ENCODE measurements at regions not wholly inside any gene's neighbourhood (a gene's known extent, or its start where the extent isn't known, plus 50 kb on each side); places are given as distances from the start of the nearest gene placed in this dataset.

- Mint-ChIP-seq H3K4me3 (no peak overlapping the region), H3K27ac (no peak overlapping the region), H3K27me3 (peaks cover 9% of the 10 kb centered on the region), H3K4me1 (no peaks in the 10 kb centered on the region), H3K36me3 (no peaks in the 10 kb centered on the region), H3K9me3 (no peaks in the 10 kb centered on the region)
- no peak for ATAC-seq
Measured at GRCh38 chr4:124318292-124318691, 394.2 kb downstream of the ANKRD50 start.

- Mint-ChIP-seq H3K9me3 (no peaks in the 10 kb centered on the region), H3K27me3 (peaks cover 9% of the 10 kb centered on the region)
Measured at GRCh38 chr4:124321364-124321763, 391.2 kb downstream of the ANKRD50 start.

GRCh38 chr4:124322234-124323065 lies 390.1 kb downstream of the ANKRD50 start:
- Mint-ChIP-seq H3K36me3 (no peaks in the 10 kb centered on the region), H3K4me1 (no peaks in the 10 kb centered on the region), H3K9me3 (no peaks in the 10 kb centered on the region), H3K27me3 (peaks cover 9% of the 10 kb centered on the region), H3K4me3 (no peak overlapping the region), H3K27ac (no peak overlapping the region)
- ATAC-seq: no peak

More at GRCh38 chr4:124321364-124321763, 391.2 kb downstream of the ANKRD50 start:
- Mint-ChIP-seq H3K36me3 (no peaks in the 10 kb centered on the region), H3K4me3 (no peak overlapping the region), H3K4me1 (no peaks in the 10 kb centered on the region), H3K27ac (no peak overlapping the region)
- no peak for ATAC-seq

DNA sequence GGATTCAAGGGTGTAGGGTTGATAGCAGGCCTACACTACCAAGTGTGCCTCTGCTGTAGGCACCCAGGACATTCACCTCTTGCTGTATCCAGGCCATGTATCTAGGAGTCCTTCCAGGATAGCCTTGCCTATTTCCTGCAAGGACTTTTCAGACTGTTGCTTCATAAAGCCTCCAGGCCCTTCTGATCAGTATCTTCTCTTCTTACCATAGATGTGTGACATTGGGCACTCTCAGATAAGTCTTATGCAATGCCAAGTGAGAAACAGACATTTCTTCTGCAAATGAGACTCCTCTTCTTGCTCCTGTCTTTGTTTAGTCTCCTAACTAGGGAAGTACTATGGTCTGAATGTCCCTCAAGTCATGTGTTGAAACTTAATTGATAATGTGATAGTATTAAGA lies 386.8 kb downstream of the ANKRD50 start:
- Mint-ChIP-seq H3K36me3 (no peaks in the 10 kb centered on the region), H3K27me3 (peaks cover 19% of the 10 kb centered on the region), H3K4me1 (no peaks in the 10 kb centered on the region), H3K9me3 (no peaks in the 10 kb centered on the region), H3K27ac (no peak overlapping the region), H3K4me3 (no peak overlapping the region)
- no peak for ATAC-seq

DNA sequence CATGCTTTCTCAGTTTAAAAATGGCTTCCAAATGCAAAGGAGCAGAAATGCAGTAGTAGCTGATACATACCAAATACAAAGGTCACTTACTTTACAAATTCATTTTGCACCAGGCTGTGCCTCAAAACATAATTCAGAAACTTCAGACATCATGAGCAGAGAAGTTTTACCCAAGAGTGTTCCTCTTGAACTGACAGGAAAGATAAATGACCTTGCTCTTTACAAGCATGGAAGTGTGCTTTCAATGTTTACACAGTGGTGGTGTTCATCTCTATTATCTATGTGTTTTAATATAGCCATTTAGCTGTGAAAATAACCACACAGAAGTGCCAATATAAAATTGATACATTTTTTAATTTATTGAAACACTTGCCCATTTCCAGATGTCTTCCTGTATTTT lies 383.4 kb downstream of the ANKRD50 start:
- ATAC-seq: no peak
- Mint-ChIP-seq H3K4me3 (no peak overlapping the region), H3K36me3 (no peaks in the 10 kb centered on the region), H3K9me3 (no peaks in the 10 kb centered on the region), H3K27me3 (peaks cover 10% of the 10 kb centered on the region), H3K4me1 (no peaks in the 10 kb centered on the region), H3K27ac (no peak overlapping the region)

- ATAC-seq: no peak
- H3K4me3 Mint-ChIP-seq: no peak overlapping the region
- no peaks in the 10 kb centered on the region for H3K4me1 Mint-ChIP-seq
- H3K27ac Mint-ChIP-seq: no peak overlapping the region
- H3K9me3 Mint-ChIP-seq: no peaks in the 10 kb centered on the region
- peaks cover 10% of the 10 kb centered on the region for H3K27me3 Mint-ChIP-seq
- H3K36me3 Mint-ChIP-seq: no peaks in the 10 kb centered on the region
Measured at GRCh38 chr4:124330045-124330444, 382.5 kb downstream of the ANKRD50 start.

- Mint-ChIP-seq H3K27me3 (peaks cover 10% of the 10 kb centered on the region), H3K4me3 (no peak overlapping the region), H3K36me3 (no peaks in the 10 kb centered on the region), H3K4me1 (no peaks in the 10 kb centered on the region), H3K9me3 (no peaks in the 10 kb centered on the region), H3K27ac (no peak overlapping the region)
- no peak for ATAC-seq
Measured at GRCh38 chr4:124331781-124332180, 380.8 kb downstream of the ANKRD50 start.

DNA sequence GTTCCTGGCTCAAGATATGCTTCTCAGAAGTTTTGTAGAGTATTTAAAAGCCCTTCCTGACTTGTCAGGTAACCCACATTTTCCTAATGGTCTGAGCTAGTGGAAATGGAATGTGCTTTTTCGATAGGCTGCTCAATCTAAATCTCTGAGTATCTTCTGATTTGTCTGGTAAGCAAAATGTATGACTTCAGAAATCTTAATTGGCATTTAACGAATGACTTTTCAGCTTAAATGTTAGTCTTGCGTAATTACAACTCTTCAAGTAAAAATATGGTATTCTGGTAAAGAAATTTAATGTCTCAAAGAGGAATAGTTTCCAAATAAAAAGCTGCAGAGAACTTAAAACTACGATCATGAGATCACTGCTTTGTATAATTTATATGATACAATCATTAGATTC lies 379.1 kb downstream of the ANKRD50 start:
- Mint-ChIP-seq H3K4me1 (no peaks in the 10 kb centered on the region), H3K27ac (no peak overlapping the region), H3K27me3 (peaks cover 3% of the 10 kb centered on the region), H3K4me3 (no peak overlapping the region), H3K36me3 (no peaks in the 10 kb centered on the region), H3K9me3 (no peaks in the 10 kb centered on the region)
- no peak for ATAC-seq

- Mint-ChIP-seq H3K27ac (no peak overlapping the region), H3K9me3 (no peaks in the 10 kb centered on the region), H3K4me1 (no peaks in the 10 kb centered on the region), H3K27me3 (no peaks in the 10 kb centered on the region), H3K36me3 (no peaks in the 10 kb centered on the region), H3K4me3 (no peak overlapping the region)
- ATAC-seq: no peak
Measured at GRCh38 chr4:124334119-124334518, 378.4 kb downstream of the ANKRD50 start.

DNA sequence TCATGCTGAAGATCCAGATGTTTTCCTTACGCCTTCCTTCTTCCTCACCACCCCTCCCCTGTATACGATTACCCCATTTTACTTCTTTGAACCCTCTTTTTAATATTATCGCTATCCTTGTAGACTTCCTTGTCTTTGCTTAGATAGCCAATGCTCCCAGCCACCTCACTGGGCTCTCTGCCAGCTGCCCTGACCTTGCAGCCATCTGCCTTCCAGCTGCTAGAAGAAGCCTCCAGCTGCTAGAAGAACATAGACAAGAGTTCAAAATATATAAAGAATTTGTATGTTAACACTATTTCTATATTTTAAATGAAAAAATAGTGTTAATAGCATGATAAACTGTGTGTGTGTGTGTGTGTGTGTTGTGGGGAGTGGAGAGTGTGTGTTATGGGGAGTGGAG lies 374.7 kb downstream of the ANKRD50 start:
- Mint-ChIP-seq H3K9me3 (no peaks in the 10 kb centered on the region), H3K36me3 (no peaks in the 10 kb centered on the region), H3K4me1 (no peaks in the 10 kb centered on the region), H3K27ac (no peak overlapping the region), H3K4me3 (no peak overlapping the region), H3K27me3 (no peaks in the 10 kb centered on the region)
- no peak for ATAC-seq

GRCh38 chr4:124343661-124344171 lies 368.8 kb downstream of the ANKRD50 start:
- Mint-ChIP-seq H3K4me3 (no peak overlapping the region), H3K9me3 (no peaks in the 10 kb centered on the region), H3K4me1 (no peaks in the 10 kb centered on the region), H3K27ac (no peak overlapping the region), H3K27me3 (no peaks in the 10 kb centered on the region), H3K36me3 (no peaks in the 10 kb centered on the region)
- no peak for ATAC-seq

- H3K36me3 Mint-ChIP-seq: no peaks in the 10 kb centered on the region
- peaks cover 10% of the 10 kb centered on the region for H3K9me3 Mint-ChIP-seq
- no peak overlapping the region for H3K4me3 Mint-ChIP-seq
- ATAC-seq: no peak
- no peak overlapping the region for H3K27ac Mint-ChIP-seq
- H3K27me3 Mint-ChIP-seq: no peaks in the 10 kb centered on the region
- H3K4me1 Mint-ChIP-seq: no peaks in the 10 kb centered on the region
Measured at GRCh38 chr4:124372916-124373315, 339.6 kb downstream of the ANKRD50 start.

DNA sequence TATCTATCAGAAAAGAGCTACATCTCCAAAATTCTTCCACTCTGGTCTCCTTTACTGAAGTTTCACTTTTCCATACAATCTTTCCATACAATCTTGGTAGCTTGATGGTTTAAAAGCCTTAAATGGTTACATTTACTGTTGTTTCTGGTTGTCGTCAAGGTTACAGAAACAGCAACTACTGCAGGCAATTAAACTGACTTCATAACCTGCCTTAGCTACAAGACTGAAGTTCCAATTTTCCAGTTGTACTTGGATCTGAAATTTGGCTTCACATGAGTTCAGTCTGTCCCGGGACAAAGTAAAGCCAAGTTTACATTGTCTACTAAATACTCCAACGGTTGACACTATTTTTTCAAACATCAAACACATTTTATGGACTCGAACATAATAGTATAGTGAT lies 326.4 kb downstream of the ANKRD50 start:
- H3K9me3 Mint-ChIP-seq: peaks cover 3% of the 10 kb centered on the region

GRCh38 chr4:124386648-124387047 lies 325.9 kb downstream of the ANKRD50 start:
- Mint-ChIP-seq H3K27ac (no peak overlapping the region), H3K4me1 (no peaks in the 10 kb centered on the region), H3K9me3 (peaks cover 3% of the 10 kb centered on the region), H3K27me3 (no peaks in the 10 kb centered on the region), H3K4me3 (no peak overlapping the region), H3K36me3 (no peaks in the 10 kb centered on the region)
- no peak for ATAC-seq

More for the DNA sequence above, 326.4 kb downstream of the ANKRD50 start:
- no peak for ATAC-seq
- no peak overlapping the region for H3K27ac Mint-ChIP-seq
- no peaks in the 10 kb centered on the region for H3K36me3 Mint-ChIP-seq
- no peak overlapping the region for H3K4me3 Mint-ChIP-seq
- H3K27me3 Mint-ChIP-seq: no peaks in the 10 kb centered on the region
- no peaks in the 10 kb centered on the region for H3K4me1 Mint-ChIP-seq

DNA sequence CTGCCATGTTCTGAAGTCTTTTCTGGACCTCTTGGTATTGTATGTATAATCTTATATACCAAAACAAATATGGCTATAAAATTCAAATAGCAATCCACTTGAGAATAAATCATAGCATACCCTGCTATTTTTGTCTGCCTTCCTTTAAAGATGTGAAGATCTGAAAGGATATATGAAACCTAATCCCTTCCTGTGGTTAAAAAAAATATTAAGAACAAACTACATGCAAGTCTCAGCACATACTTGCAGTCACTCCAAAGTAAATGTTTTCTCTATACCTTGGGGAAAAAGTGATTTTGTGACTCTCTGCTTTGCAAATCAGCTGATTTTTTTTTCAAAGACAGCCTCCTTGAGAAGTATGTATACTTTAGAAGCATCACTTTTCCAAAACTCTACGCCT lies 322.9 kb downstream of the ANKRD50 start:
- no peak for ATAC-seq
- H3K27ac Mint-ChIP-seq: no peak overlapping the region
- H3K36me3 Mint-ChIP-seq: no peaks in the 10 kb centered on the region
- peaks cover 5% of the 10 kb centered on the region for H3K9me3 Mint-ChIP-seq
- H3K27me3 Mint-ChIP-seq: no peaks in the 10 kb centered on the region
- no peak overlapping the region for H3K4me3 Mint-ChIP-seq
- no peaks in the 10 kb centered on the region for H3K4me1 Mint-ChIP-seq

- ATAC-seq: no peak
- Mint-ChIP-seq H3K27me3 (no peaks in the 10 kb centered on the region), H3K9me3 (peaks cover 2% of the 10 kb centered on the region), H3K4me1 (no peaks in the 10 kb centered on the region), H3K36me3 (no peaks in the 10 kb centered on the region), H3K4me3 (no peak overlapping the region), H3K27ac (no peak overlapping the region)
Measured at GRCh38 chr4:124390861-124391260, 321.7 kb downstream of the ANKRD50 start.

All from stimulated activated memory B cell treated with anti-CD40 and anti-IgM and Interleukin-4, amounts not matched to agents 10 μg/mL and 1 μg/mL and 100 μg/mL, for 72 hours (primary cell).